Fibroblast of villous mesenchyme (primary cell): ENCODE measurements at regions not wholly inside any gene's neighbourhood (a gene's known extent, or its start where the extent isn't known, plus 50 kb on each side); places are given as distances from the start of the nearest gene placed in this dataset.

ENCODE experiments used
- DNase-seq: peaks from one replicate; pipeline ENCODE4 v3.0.0-alpha.2; 2010; ENCODE audit warnings: low read depth
- H3K4me3 ChIP-seq: 2 replicates; pipeline ENCODE4 v1.5.1; 2011; ENCODE audit warnings: low read depth, mild to moderate bottlenecking, low read length
- TF ChIP-seq, protein P1 (sequence below): IDR thresholded peaks from 2 replicates; pipeline ENCODE4 v1.5.1; 2012; ENCODE audit warnings: low read depth, mild to moderate bottlenecking, low read length; ENCODE audit not compliant: insufficient read depth

DNA sequence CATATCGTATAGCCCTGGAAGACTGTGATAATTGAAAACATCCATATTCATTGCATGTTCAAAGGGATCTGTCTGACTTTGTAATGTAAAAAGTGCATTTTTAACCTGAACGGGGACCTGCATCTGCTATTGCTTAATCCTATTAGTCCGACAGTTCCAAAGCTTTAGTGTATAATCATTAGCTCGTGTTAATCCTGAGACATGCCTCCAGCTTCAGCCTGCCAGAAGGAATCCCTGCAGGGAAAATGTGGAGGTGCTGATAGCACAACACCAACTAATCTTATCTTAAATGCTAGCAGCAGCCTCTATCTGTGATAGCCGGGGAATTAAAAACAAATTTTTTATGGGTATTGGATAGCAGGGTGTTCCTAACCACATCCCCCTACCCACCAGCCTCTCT, 495.2 kb downstream of the TLE4 start:
- DNase-seq: no peak
- TF ChIP-seq, protein P1, sequence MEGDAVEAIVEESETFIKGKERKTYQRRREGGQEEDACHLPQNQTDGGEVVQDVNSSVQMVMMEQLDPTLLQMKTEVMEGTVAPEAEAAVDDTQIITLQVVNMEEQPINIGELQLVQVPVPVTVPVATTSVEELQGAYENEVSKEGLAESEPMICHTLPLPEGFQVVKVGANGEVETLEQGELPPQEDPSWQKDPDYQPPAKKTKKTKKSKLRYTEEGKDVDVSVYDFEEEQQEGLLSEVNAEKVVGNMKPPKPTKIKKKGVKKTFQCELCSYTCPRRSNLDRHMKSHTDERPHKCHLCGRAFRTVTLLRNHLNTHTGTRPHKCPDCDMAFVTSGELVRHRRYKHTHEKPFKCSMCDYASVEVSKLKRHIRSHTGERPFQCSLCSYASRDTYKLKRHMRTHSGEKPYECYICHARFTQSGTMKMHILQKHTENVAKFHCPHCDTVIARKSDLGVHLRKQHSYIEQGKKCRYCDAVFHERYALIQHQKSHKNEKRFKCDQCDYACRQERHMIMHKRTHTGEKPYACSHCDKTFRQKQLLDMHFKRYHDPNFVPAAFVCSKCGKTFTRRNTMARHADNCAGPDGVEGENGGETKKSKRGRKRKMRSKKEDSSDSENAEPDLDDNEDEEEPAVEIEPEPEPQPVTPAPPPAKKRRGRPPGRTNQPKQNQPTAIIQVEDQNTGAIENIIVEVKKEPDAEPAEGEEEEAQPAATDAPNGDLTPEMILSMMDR: no peak
- no peak overlapping the region for H3K4me3 ChIP-seq

DNA sequence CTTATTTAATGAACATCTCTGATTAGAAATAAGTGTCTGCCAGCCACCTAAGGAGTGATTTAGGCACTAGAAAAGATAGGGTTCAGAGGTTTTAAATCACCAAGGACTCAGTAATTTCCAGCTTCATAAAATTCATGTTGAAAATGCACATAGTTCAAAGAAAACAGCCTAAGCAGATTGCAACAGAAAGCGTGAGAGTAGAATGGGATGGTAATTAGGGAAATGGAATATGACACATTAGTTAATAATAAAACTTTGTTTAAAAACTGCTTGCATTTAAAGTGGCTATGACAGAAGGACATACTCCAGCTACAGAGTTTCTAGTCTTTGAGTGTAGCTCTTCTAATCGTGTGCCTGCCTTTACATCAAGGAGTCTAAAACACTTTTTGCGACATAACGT, 490.8 kb downstream of the TLE4 start:
- DNase-seq: no peak
- TF ChIP-seq, protein P1: no peak
- no peak overlapping the region for H3K4me3 ChIP-seq

DNA sequence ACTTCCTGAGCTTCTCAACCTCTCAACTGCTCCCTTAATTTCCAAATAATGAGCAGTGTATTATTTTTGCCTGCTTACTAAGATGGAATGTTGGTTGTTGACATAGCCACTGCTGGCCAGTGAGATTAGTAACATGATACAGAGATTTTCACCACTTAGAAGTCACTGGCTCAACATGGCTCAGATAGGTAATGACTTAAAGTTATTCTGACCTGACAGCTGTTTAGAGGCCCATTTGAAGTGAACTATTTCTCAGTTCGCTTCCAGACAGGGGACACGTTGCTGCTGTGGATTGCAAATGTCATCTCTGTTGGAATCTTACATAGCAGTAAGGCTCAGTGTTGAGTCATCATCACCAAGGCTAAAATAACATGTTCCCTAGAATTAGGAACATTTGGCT, 490.2 kb downstream of the TLE4 start:
- no peak overlapping the region for H3K4me3 ChIP-seq
- DNase-seq: peak; percentile 86
- TF ChIP-seq, protein P1: no peak

DNA sequence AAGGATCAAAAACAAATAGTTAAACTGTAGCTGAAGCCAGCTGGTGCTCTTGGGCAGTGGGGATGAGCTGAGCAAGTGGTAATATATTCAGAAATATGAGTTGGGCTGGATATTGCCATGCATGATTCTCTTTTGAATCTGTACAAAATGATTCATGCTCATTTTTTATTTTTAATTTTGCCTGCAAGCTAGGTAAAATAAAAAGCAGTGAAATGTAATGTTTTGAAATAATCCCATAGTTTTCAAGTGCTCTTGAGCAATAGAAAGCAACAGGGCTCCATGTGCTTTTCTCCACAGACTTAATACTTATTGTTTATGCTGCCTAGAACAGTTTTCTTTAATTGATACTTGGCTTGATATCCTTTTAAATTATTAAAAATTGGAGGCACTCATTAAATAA, 489.3 kb downstream of the TLE4 start:
- DNase-seq: peak; percentile 44
- TF ChIP-seq, protein P1: no peak

DNA sequence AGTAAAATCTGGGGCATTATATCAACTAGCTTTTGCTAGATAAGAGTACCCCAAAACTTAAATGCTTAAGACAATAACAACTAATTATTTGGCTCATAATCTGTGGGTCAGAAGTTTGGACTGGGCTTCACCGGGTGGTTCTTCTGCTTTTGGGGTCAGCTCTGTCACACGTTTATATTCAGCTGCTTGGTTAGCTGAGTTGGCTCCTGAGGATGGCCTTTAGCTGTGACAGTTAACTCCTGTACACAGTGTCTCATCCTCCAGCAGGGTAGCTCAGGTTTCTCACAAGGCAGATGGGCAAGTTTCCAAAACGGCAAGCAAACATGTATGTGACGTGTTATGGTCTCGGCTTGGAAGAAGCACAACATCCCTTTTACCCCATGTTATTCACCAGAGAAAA, 488.2 kb downstream of the TLE4 start:
- no peak overlapping the region for H3K4me3 ChIP-seq
- DNase-seq: no peak
- TF ChIP-seq, protein P1: no peak

More for the DNA sequence above, 489.3 kb downstream of the TLE4 start:
- no peak overlapping the region for H3K4me3 ChIP-seq

DNA sequence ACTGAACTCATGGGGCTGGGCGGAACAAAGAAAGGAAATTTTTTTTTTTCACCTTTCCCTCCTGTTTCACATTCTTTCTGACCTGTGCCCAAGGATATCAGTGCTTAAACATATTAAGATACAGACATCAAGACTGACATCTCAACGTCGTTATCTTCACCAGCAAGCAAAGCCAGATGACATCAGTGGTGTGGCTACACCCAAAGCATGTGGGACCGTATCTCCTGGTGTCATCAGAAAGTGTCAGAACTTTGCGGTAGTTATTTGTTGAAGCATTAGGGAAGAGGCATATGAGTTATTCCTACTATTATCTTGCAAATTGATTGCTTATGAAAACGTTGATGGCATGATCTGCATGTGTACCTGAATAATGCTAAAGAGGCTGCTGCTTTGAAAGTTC, 487.4 kb downstream of the TLE4 start:
- TF ChIP-seq, protein P1: no peak
- H3K4me3 ChIP-seq: no peak overlapping the region
- no peak for DNase-seq

DNA sequence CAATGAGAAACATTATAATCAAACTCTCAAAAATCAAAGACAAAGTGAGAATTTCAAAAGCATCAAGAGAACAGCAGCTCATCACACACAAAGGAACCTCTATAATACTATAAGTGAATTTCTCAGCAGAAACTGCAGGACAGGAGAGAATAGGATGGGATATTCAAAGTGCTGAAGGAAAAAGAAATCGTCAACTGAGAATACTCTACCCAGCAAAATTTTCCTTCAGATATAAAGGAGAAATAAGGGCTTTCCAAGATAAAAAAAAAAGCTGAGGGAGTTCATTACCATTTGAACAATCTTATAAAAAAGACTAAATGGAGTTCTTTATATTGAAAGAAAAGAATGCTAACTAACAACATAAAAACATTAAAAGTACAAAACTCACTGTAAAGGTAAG, 481.1 kb downstream of the TLE4 start:
- no peak for DNase-seq
- TF ChIP-seq, protein P1: no peak
- H3K4me3 ChIP-seq: no peak overlapping the region
